ENCODE measurements at regions not wholly inside any gene's neighbourhood (a gene's known extent, or its start where the extent isn't known, plus 50 kb on each side); places are given as distances from the start of the nearest gene placed in this dataset.
"Not testable (repeated sequence)": the region's sequence is repeated elsewhere in the genome, so short reads cannot be mapped to it uniquely, and the experiment has no call there.

DNA sequence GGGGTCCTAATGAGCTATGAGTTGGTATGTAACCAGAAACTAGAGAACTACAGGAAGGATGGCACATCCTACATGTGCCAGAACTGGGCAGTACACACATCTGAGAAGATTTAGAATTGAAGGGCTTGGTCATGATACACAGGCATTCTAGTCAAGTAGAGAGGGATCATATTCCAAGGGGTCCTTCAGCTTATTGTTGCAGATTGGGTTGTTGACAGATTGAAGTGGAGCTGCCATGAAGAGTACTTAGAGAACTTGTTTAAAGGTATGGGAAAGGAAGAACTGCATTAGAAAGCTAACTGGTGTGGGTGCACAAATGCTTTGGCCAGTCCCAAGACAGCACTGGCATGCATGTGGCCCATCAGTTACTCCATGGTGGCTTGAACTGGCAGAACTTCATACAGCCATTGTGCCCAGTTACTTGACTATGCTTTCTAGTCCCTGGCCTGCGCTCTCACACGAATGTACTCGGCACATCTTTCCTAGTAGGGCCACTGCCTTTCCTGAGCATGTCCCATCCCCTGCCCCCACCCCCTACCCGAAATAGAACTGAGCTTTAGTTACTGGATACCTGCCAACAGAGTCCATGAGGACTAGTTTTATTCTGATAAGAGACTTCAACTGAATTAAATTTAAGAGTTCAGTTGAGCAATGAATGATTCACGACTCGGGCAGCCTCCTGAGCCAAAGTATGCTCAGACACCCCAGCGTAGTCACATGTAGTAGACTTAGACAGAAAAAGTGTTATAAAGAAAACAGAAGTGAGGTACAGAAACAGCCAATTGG, 64.0 kb downstream of the CCNG2 start:
- DNase-seq: peak; percentile 33

DNA sequence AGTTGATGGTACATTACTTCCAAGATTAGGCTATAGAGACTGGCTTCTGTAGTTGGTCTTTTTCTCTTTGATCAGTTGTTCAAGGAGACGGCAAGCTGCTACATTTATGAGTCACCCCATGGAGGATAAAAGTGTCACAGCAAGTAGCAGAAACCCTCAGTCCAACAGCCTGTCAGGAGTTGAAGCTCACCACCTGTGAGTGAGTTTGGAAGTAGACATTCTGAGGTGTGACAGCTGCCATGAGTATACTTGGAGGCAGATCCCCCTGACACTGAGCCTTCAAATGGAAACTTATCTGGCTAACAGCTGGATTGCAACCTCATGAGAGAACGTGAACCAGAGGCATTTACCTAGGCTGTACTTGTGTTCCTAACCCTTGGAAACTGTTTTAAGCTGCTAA, 68.0 kb downstream of the CCNG2 start:
- no peak for DNase-seq

DNA sequence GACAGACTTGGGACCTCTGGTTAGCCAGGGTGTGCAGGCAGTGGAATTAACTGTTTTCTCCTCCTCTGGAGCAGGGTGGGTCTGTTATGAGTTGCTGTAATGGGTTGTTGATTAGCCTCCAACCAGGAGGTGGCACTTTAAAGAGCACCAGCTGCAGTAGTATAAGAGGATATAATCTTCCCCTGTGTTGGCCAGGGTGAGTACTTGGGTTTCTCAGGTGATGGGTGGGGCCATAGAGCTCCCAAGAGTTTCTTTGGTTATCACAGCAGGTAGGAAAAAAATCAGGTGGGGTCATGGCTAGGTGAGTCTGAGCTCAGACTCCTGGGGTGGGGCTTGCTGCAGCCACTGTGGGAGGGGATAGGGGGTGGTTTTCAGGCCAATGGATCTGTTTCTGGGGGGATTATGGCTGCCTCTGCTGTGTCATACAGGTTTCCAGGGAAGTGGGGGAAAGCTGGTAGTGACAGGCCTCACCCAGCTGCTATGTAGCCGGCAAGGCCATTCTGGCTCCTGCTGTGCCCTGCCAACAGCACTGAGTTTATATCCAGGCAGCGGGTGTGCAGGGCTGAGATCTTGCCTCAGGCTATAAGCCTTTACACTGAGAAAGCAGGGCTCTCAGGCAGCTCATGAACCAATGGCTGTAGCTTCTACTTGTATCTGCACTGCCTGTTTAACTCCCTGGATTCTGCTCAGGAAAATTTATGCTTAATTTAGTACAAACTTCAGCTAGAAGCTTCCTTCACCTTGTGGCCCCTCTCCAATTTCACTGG, 70.1 kb downstream of the CCNG2 start:
- DNase-seq: no peak

DNA sequence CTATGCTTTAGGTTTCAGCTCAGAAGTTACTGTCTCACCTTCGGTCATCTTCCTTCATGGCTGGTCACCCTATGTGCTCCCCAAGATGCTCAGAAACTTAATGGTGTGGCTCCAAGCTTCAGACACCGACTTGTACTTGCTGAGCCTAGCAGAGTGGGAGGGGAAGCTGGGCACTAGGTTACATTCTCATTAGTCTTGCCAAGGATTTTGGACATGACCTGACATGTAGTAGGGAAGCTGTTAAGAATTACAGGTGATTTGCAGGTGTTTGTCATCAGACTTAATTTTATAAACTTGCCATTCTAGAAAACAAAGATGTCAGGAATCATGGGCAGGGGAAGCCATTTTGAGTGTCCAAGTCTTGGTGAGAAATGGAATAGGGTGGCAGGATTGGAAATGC, 72.4 kb downstream of the CCNG2 start:
- no peak for DNase-seq

DNA sequence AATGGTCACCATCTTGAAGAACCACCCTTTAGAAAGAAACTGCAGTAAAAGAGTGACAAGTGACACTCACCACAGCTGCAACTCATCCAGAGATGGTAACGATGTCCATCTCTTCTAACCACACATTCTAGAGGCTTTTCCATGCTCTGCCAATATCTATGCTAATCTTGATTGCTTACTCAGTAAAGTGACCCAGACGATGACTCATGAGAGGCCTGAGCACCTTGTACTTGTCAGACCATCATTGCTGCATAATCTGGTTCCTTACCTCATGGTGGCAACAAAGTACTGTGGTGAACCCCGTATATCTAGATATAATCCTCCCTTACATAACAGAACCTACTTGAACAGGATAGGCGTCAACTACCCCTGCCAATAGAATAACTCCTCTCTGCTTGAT, 75.6 kb downstream of the CCNG2 start:
- DNase-seq: no peak

DNA sequence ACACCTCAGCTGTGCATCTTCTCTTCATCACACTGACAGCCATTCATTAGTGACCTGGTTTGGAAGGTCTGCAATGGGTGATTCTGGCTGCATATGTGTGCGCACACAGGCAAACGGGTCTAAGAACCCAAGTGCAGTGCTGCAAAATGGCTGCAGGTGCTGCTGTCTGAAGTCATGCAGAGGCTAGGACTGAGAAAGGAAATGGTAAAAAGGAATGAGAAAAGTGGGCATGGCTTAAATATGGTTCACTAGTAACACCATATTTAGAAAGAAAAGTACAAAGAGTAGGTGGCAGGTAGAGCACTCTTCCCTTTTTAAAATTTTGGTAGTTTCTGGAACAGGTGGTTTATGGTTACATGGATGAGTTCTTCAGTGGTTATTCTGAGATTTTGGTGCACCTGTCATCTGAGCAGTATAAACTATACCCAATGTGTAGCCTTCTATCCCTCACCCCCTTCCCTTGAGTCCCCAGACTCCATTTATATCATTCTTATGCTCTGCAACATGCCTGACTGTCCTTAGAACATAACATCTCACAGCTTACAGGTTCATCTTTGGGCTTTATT, 78.4 kb downstream of the CCNG2 start:
- no peak for DNase-seq

DNA sequence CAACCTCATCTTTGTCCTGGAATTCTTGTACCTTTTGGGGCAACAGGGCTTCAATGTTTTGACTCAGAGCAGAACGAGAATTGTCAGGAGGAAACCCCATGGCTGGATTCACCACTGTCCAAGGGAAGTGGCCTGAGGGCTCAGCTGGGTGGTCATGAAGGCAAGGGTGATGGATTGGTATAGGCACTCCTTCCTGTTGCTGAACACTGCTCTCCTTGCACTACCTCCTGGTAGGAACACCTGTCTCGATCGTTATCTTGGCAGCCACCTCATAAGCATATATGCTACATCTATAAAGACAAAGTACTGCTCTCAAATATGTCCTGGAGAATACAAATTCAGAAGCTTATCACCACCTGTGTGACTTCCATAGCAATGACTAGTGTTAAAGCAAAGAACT, 79.8 kb downstream of the CCNG2 start:
- DNase-seq: no peak

DNA sequence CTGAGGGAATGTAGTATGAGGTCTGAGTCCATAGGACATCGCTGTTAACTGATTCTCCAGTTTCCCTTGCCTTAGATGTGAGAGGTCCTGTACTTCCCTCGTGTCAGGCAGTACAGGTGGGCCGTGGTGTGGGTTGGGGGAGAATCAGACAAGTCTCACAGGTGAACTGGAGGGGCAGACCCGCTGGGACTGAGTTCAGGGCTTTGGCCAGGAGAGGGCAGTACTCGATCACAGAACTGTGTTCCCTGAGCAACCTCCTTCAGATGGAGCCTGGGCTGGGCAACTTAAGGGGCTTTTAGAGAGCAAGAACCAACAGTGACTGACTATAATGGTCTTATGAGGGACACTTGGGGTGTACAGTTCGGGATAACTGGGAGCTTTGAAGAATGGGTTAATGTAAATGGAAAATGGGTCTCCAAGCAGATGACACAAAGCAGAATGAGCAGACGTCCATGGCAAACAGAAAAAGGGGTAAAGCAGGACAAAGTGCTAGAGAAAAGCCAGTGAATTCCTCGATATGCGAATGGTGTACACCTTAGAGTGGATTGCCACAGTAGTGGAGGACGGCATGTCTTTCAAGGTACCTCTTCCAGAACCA, 83.6 kb downstream of the CCNG2 start:
- DNase-seq: peak; percentile 33

DNA sequence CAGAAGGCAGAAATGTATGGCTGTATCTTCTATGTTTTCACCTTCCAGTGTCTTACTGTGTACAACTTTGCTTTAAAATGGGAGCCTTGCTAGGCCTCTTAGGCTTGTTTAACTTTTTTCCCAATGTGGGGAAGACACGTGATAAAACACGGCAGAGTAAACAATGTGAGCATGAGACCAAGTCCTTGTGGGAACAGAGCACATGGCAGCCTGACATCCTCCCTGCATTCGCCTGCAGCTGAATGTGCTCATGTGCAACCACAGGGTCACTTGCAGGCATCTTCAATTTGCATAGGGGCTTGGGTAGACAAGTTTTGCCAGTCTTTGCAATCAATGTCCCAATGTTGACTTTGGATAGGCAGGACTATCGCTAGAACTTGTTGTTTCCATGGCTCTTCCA, 91.8 kb downstream of the CCNG2 start:
- DNase-seq: no peak

DNA sequence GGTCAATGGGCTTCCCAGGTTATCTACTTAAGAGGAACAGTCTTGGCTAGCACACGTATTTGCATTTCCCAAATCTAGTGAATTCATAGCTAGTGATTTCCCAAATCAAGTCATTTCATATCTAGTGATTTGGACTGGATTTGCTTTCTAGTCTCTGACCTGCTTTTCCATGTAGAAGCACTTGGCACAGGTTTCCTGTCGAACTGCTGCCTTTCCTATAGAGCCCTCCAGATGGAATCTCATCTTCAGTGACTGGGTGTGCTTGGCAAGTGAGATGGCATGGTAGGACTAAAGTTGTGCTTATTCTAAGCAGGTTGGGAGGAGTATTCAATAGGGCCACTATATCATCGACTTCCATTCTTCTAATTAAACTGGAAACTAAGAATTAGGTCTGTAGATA, 94.7 kb downstream of the CCNG2 start:
- no peak for DNase-seq

DNA sequence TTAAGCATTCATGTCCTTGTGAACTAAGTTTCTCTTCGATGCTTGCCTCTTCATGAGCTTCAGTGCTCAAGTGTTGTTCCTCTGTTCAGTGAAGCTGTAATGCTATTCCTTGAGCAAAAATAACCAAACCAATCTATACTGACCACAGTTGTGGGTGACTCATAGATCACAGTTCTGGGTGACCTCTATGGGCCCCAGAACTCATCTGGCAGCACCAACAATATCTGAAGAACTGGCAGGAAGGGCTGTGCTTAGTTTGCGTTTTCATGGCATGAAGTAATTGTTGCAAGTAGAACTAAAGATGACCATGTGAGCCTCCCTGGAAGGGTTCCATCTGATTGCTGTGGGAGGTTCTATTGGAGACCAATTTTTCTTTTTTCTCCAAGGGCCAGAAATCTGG, 106.2 kb downstream of the CCNG2 start:
- DNase-seq: no peak

DNA sequence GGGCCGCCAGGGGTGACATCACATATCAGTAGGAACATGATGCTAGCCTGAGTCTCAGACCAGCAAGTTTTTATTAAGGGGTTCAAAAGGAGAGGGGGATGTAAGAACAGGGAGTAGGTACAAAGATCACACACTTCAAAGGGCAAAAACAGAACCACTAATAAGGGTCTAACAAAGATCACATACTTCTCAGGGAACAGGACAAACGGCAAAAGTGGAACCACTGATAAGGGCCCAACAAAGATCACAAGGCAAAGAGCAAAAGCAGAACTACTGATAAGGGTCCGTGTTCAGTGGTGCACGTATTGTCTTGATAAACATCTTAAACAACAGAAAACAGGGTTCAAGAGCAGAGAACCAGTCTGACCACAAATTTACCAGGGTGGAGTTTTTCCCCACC, 107.0 kb downstream of the CCNG2 start:
- DNase-seq: not testable (repeated sequence)

DNA sequence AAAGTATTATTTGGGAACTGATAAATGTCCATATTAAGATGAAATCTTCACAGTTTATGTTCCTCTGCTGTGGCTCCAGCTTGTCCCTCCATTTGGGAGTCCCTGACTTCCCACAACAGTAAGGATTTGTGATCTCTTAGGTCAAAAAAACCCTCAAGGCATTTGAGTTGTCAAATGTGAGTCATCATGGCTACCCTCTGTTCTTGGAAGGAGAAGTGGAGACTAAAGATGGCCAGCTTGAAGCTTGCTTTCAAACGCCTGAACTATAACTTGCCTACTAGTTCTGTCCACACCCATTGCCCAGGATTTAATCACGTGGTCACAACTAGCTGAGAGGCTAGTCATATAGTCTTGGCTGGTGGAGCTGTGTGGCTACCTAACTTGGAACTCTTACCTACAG, 107.8 kb downstream of the CCNG2 start:
- DNase-seq: no peak

DNA sequence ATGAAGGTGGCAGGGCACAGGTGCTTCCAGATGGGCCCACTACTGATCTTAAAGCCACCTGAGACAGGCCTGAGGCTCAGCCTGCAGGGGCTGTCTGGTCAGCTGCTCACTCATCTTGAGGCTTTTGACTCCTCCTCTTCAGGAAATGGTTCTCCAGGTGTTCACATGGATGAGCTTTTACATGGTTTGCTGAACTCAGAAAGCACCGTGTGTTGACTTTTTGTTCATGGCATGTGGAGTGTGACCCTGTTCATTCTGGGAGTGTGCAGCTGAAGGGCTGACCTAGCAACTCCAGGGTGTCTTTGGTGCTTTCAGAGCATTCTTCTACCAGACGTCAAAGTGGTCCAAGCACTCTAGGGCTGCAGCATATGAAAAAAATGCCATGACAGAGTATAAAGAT, 111.1 kb downstream of the CCNG2 start:
- no peak for DNase-seq

DNA sequence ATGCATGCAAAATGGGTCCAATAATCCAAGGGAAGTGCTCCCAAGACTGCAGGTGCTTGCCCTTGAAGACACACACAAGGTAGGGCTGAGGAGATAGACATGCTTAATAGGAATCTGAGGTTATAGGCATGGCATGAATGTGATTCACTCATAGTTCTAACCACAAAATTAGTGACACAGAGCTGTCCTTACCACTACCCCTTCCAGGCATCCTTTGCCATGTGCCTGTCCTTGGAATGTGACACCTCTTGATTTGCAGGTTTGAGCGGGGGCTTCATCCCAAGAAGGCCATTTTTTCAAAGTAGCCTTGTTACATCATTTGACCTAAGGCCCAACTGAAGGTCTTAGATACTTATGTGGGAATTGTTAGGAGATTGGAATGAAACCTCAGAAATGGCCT, 112.5 kb downstream of the CCNG2 start:
- no peak for DNase-seq

DNA sequence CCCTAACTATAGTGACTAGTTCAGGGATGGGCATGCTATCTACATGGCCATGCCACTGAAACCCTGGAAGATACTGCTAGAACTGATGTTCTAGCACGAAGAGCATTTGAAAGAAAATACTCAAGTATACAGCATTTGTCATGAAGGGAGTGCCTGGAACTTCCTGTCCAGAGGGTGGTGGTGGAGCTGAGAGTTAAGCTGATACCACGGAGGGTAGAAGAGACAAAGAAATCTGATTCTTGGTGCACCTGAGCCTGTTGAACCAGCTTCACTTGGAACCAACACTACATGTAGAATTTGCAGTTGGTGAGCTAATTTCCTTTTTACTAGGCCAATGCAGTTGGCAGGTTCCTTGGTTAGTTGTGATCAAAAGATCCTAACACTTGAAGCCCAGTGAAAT, 116.4 kb downstream of the CCNG2 start:
- DNase-seq: no peak

DNA sequence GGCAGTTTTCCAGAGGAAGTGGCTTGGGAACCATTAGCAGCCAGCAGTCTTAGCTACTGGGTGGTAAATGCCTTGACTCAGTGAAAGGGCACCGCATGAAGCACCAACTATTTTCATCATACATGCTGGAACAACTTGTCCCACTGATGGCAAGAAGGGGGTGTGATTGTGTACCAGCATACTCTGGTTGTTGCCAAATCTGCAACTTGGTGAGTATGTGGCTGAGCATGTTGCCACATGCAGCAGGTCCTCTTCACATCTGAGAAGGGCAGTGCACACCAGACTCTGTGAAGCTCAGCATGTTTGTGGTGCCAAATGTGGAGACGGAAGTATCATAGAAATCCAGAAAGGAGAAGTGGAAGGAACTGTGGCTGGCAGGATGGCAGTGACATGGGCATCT, 122.1 kb downstream of the CCNG2 start:
- not testable (repeated sequence) for DNase-seq

DNA sequence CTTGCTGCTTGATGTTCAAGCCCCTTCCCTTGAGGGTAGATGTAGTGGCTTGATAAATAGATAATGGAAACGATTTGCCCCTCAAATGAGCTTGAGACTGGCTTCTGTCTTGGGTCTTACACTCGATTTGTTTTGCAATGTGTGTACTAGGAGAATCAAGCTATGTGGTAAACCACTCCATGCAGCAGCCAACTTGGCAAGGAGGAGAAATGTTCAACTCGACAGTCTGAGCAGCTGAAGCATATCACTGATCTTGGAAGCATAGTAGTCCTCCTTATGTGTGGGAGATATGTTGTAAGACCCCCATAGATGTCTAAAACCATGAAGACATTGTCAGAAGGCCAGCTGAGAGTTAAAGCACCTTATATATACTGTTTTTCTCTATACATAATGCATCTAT, 125.3 kb downstream of the CCNG2 start:
- DNase-seq: no peak

DNA sequence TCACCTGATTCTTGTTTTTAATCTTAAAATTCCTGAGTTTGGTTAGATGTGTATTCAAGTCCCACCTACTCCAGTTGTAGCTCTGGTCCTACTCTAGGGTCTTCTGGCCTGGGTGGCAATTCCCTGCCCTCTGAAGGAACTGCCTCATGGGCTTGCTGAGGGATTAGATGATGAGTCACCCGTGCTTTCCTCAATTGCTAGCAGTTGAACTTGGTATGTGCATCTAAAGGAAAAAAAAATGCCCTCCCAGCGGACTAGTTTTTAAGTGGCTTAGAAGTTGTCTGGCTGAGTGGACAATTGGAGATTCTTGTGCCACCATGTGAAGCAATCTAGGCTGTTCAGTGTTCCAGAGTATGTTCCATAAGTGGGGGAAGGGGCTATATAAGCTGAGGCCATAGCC, 127.0 kb downstream of the CCNG2 start:
- peak; percentile 13 for DNase-seq

DNA sequence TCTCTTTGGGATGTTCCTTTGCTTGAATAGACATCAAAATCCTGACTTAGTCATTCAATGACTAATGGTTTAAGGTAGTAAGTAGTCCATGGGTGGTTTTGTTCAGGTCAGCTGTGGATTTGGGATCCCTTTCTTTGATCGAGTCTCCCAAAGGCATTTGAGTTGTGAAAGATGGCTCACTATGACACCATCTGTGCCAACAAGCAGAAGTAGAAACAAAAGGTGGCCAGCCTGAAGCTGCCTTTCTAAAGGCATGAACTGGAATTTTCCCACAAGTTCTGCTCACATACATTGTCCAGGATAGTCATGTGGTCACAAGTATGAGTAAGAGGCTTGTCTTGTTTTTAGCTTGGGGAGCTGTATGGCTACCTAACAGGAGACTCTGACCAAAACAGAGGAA, 129.9 kb downstream of the CCNG2 start:
- no peak for DNase-seq

DNA sequence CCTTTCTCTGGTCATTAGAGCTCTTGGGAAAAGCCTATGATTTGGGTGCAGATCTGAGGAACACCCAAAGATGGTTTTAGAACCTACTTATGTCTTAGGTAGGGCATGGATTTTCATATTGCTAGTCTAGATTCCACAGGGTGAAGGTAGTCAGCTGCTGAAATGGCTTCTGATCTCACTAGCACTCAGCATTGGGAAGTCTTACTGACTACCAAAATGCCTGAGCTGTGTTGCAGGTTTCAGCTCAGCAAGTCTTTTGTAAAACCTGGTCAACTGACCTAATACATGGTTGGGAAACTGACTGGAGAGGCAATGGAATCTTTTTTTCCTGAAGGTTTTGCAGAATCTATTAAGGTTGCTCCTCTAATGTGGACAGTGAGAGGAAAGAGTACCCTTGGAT, 136.4 kb downstream of the CCNG2 start:
- no peak for DNase-seq

DNA sequence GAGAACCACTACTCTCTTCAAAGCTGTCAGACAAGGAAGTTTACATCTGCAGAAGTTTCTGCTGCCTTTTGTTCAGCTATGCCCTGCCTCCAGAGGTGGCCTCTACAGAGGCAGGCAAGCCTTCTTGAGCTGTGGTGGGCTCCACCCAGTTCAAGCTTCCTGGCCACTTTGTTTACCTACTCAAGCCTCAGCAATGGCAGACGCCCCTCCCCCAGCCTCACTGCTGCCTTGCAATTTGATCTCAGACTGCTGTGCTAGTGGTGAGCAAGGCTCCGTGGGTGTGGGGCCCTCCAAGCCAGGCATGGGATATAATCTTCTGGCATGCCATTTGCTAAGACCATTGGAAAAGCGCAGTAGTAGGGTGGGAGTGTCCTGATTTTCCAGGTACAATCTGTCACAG, 144.0 kb downstream of the CCNG2 start:
- DNase-seq: not testable (repeated sequence)

DNA sequence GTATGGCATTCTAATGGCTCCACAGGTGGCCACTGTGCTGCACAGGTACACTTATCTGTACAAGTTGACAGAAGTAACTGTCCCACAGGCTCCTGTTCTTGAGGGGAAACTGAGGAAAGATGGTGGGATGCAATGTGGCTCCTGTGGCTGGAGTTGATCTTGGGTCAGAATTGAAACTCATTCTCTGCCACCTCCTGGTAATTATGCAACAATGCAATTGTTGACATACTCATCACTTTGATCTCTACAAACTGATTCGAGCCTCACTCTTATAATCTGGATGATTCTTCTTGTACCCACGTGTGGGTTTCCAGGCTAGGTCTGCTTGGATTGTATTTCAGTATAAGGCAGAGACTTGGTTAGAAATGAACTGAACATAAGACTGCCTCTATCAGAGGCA, 148.8 kb downstream of the CCNG2 start:
- no peak for DNase-seq

DNA sequence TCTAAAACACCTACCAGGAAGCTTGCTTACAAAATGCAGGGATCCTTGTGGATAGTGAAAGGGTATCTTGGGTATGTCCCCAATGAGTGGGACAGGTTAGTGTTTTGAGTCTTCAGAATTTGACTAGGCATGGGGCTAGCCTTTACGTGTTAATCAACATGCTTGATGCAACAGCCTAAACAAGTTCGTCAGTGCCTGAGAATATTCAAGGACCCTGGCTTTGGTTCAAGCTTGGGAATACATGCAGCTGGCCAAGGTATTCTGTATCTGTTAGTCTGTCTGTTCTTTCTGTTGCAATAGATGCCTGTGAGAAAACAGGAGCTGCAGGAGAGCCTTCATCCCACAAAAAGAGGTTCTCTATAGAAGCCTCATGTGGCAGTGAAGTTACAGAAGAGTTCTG, 149.5 kb downstream of the CCNG2 start:
- DNase-seq: no peak
